SK-N-MC (cell line): ENCODE measurements at regions not wholly inside any gene's neighbourhood (a gene's known extent, or its start where the extent isn't known, plus 50 kb on each side); places are given as distances from the start of the nearest gene placed in this dataset.

ENCODE experiments used
- EZH2 ChIP-seq: fragments of 200-600 bp; sonication (generic); IDR thresholded peaks from one replicate; pipeline ENCODE4 v1.6.1; 2017; ENCODE audit warnings: antibody characterized with exemption
- FOXP2 ChIP-seq: optimal IDR thresholded peaks from 2 replicates; pipeline ENCODE3; 2011; ENCODE audit warnings: mild to moderate bottlenecking, moderate library complexity; ENCODE audit not compliant: insufficient read depth; ENCODE audit errors: extremely low read length, control extremely low read depth
- POLR2AphosphoS5 ChIP-seq: IDR thresholded peaks from 2 replicates; pipeline ENCODE4 v1.6.1; 2012; ENCODE audit warnings: mild to moderate bottlenecking, low read depth, low read length, borderline replicate concordance

DNA sequence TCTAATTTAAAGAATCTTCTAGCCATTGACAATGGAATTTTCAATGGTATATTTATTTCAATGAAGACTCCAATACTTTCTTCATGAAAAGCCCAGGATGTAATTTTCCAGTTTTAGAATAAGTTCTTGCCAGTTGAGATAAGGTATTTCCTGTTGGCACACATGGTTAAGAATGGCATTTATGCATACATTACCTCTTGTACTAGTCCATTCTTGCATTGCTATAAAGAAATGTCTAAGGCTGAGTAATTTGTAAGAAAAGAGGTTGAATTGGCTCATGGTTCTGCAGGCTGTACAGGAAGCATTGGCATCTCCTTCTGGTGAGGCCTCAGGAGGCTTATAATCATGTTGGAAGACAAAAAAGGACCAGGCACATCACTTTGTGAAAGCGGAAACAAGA lies 1179.6 kb downstream of the AMY1C start:
- no peak for TF ChIP-seq POLR2AphosphoS5
- TF ChIP-seq FOXP2, result no peak
- TF ChIP-seq EZH2, result no peak
